ENCODE measurements at regions not wholly inside any gene's neighbourhood (a gene's known extent, or its start where the extent isn't known, plus 50 kb on each side); places are given as distances from the start of the nearest gene placed in this dataset.
A peak's percentile ranks its signal among the peaks of the same experiment; 100 is the strongest.

GRCh38 chr3:189025866-189026265 is 145.9 kb upstream of the TPRG1 start:
- Histone ChIP-seq H3K36me3 (replicated peaks) (no peaks in the 10 kb centered on the region), H3K27me3 (replicated peaks) (no peaks in the 10 kb centered on the region), H3K4me3 (ENCODE audit: low read depth, low read length) (no peak overlapping the region), H3K27ac (no peak overlapping the region)
- DNase-seq = no peak
- TF ChIP-seq CTCF (IDR thresholded peaks at IDR 0.05; ENCODE audit: low read depth, low read length, missing control alignments) = no peak
- in situ Hi-C loops (cut with HindIII; ENCODE audit: low pct_ligation_motif_present, low sequenced_read_pairs) = no loop called here

GRCh38 chr3:189027626-189028155 is 144.1 kb upstream of the TPRG1 start:
- Histone ChIP-seq H3K27ac (no peak overlapping the region), H3K4me3 (ENCODE audit: low read depth, low read length) (no peak overlapping the region), H3K36me3 (replicated peaks) (no peaks in the 10 kb centered on the region), H3K27me3 (replicated peaks) (no peaks in the 10 kb centered on the region)
- in situ Hi-C loops (cut with HindIII; ENCODE audit: low pct_ligation_motif_present, low sequenced_read_pairs) = no loop called here
- DNase-seq = no peak
- TF ChIP-seq CTCF (IDR thresholded peaks at IDR 0.05; ENCODE audit: low read depth, low read length, missing control alignments) = no peak

DNA sequence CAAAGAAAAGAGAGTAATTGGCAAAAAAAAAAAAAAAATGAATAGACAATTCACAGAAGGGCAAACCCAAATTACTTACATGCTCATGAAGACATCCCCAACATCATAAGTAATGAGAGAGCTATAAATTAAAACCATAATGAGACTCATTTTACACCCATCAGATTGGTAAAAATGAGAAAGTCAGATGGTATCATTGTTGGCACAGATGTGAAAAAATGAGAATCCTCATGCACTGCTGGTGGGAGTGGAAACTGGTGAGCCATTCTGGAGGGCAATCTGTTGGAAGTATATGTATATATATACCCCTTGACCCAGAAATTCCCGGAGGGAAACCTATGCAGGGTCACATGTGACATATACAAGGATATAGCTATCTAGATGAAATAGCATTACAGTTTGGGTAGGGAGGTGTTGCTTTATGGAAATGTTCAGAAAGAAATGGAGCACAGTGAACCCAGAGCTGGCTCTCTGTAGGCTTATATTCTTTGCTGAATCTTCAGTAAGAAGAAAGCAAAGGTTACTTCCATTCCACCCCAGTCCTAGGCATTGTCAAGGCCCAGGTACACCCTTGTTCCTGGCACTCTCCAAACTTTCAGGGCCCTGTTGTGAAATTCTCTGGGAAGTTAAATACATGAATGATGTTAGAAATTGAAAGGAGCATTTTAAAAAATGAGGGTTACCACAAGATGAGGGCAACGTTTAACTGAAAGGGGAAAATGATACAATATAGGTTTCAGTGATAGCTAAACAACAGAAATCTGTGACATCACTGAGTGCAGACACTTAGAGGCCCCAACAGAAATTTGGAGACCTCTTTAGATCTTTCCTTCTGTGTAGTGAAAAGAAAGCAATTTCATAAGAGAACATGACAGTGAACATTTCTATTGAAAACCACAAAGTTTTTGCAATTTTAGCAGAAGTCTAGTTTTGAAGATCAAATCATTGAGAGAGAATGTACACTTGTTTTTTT is 132.7 kb upstream of the TPRG1 start:
- Histone ChIP-seq H3K4me3 (ENCODE audit: low read depth, low read length) (no peak overlapping the region), H3K27me3 (replicated peaks) (no peaks in the 10 kb centered on the region), H3K27ac (no peak overlapping the region), H3K36me3 (replicated peaks) (no peaks in the 10 kb centered on the region)
- in situ Hi-C loops (cut with HindIII; ENCODE audit: low pct_ligation_motif_present, low sequenced_read_pairs) = no loop called here
- TF ChIP-seq CTCF (IDR thresholded peaks at IDR 0.05; ENCODE audit: low read depth, low read length, missing control alignments) = no peak
- DNase-seq = no peak

GRCh38 chr3:189040656-189041335 is 131.0 kb upstream of the TPRG1 start:
- Histone ChIP-seq H3K4me3 (ENCODE audit: low read depth, low read length) (no peak overlapping the region), H3K36me3 (replicated peaks) (no peaks in the 10 kb centered on the region), H3K27ac (no peak overlapping the region), H3K27me3 (replicated peaks) (no peaks in the 10 kb centered on the region)
- TF ChIP-seq CTCF (IDR thresholded peaks at IDR 0.05; ENCODE audit: low read depth, low read length, missing control alignments) = no peak
- in situ Hi-C loops (cut with HindIII; ENCODE audit: low pct_ligation_motif_present, low sequenced_read_pairs) = no loop called here
- no peak for DNase-seq

DNA sequence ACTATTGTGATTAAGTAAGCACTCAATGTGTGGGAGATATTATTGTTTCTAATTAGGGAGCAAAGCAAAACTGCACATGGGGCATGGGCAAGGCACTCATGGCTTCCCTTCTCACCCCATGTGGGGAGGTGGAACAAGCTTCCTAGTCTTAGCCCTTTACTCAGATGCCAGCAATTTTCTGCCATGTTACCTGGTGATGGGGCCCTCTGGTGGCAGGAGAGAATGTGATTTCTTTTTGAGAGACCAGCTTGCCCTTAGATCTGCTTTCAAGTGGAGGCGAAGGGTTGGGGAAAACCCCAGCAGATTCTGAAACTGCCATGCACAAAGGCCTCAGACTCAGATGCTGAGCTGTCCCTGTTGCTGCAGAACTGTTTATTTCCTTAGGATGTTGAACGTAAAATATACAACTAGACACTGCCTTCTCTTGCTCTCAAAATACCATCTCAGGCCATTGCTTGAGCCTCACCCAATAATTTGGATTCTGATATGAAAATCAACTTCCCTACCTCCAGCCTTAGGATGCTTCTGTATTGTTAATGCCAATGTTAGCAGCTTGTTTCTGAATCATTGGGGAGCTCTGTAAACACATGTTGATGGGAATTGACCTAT is 130.2 kb upstream of the TPRG1 start:
- no peak overlapping the region for H3K4me3 ChIP-seq (ENCODE audit: low read depth, low read length)
- TF ChIP-seq CTCF (IDR thresholded peaks at IDR 0.05; ENCODE audit: low read depth, low read length, missing control alignments) = peak; percentile 75
- no peaks in the 10 kb centered on the region for H3K36me3 ChIP-seq (replicated peaks)
- no peaks in the 10 kb centered on the region for H3K27me3 ChIP-seq (replicated peaks)
- peak; percentile 33 for DNase-seq
- no peak overlapping the region for H3K27ac ChIP-seq
- in situ Hi-C loops (cut with HindIII; ENCODE audit: low pct_ligation_motif_present, low sequenced_read_pairs) = no loop called here

Data from brain microvascular endothelial cell (primary cell).